Glomerular visceral epithelial cell (primary cell): ENCODE measurements at regions not wholly inside any gene's neighbourhood (a gene's known extent, or its start where the extent isn't known, plus 50 kb on each side); places are given as distances from the start of the nearest gene placed in this dataset.

Experiments
- DNase-seq: peaks from one replicate; pipeline ENCODE4 v3.0.0-alpha.2; 2016; ENCODE audit errors: extremely low spot score

DNA sequence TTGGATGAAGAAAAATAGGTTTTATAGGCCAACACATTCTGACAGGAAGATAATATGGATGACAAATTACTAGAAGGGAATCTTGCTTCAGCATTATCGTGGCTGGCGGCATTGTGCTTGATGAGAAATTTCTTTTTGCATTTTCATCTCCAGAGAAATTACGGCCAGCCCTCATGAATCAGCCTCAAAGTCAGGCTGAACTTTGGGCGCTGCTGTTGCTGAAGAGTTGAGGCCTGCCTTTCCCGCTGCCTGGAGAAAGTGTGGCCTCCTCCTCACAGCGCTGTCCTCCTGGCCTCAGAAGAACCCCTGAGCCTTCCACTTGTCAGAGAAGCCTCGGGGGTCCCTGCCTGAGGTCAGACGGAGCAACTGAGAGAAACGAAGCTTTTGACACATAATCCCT is 272.4 kb upstream of the KCNIP4 start:
- DNase-seq, result no peak

DNA sequence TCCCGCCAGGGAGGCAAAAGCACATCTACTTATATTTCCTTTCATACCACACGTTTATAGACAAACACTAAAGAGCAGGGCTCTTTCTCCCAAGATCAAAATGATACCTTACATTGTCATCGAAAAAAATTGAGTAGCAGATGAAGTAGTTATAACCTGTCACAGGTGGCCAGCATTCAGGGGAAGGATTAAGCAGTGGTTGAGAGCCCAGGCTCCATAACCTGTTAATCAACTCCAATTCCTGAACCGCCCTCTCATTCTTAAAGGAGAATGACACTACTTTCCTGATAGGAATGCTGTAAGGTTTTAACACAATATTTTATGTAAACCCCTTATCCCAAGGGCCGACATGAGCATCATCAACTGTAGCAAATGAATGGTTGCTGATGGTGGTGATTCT is 268.9 kb upstream of the KCNIP4 start:
- no peak for DNase-seq

DNA sequence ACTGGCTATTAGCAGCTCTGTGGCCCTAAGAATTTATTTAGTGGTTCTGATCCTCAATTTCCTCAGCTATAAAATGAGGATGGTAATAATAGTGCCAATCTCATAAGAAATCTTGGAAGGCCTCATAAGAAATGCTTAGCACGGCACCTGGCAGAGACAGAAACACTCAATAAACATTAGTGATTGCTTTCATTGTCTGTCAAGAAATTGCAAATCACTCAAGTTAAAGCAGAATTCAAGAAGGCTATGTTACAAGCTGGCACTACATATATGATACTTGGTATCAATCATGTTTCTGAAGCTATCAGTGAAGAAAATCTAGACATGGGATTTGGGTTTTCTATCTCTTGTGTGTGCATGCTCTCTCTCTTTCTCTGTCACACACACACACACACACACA is 267.7 kb upstream of the KCNIP4 start:
- no peak for DNase-seq

DNA sequence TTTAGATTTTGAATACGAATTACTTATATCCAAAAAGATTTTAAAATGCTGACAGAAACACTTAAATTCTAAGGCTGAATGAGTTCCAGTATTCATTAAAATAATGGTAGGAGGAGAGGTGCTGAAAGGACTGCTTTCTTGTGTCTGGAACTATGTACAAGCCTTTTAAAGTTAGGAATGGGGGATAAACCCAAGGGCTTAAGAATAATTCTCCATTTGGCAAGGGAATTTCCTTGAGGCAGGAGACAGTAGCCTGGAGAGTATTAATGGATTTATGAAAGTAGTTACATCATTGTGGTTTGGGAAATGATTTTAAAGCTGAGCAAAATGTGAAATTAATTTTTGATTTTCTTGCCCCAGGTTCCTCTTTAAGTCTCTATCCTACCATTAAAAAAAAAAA is 266.5 kb upstream of the KCNIP4 start:
- DNase-seq, result no peak

DNA sequence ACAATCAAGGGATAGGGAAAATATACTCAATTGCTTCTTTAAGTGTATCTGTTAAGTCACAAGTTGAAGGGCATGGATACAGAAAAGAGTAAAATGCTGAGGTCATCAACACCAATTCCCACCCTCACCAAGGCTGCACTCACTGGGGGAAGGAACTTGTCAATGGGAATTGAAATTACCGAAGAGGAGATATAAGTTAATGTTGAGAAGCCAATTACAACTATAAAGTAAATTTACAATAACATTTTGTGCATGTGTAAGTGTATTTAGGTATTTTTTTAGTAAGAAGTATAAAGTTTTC is 255.1 kb upstream of the KCNIP4 start:
- no peak for DNase-seq

DNA sequence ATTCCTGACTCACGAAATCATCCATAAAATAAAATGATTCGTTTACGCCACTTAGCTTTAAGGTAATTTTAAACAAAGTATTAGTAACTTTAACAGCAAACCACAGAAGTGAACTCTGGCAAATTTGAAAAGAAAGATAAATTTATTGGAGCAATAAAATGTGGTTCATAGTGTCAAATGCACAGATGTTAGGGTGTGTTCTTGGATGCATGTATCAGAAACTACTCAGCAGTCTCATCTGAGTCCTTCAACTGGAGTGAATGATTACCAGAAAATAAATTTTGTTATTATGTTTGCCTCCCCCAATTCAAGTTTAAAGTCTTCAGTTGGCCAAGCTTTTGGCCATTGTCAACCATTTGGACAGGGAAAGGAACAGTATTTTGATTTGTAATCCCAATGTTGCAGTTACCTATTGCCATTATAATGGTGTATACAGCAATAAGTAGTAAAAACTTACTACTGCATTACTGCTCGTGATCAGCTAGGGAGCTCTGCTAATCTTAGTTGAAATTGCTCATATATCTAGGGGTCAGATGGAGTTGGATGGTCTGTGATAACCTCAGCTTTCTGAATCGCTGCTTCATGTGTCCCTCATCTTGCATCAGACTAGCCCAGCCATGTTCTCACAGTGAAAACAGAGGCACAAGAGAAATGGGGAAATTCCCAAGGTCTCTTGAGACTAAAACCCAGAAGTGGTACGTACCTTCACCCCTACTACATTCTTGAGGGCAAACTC is 254.6 kb upstream of the KCNIP4 start:
- DNase-seq, result no peak

DNA sequence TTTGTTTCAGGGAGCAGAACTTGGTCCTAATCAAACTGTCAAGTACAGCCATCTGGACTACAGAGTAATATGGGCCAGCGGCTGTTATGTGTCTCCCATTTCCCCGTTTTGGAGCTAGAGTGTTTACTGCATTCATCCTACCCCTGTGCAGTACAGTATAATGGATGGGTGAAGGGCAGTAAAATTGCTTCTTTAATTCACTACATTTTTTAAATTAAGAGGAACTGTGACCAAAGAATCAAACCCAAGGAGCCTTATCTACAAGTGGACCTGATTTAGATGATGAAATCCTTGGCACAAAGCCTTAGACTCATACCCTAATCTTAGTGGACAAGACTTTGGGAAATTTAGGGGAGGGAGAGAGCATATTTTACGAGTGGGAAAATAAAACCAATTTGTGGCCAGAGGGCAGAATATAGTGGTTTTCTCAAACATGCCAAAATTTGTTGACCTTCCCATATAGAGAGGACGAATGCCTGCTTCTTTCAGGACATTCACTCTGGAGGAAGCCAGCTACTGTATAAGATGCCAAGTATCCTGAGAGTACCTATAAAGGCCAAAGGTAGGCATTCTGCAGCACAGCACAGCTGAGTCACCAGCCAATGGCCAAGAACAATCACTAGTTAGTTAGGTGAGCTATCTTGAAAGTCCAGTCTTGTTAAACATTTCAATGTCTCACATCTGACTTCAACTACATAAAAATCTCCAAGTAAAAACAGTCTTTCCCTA is 253.8 kb upstream of the KCNIP4 start:
- DNase-seq, result no peak

DNA sequence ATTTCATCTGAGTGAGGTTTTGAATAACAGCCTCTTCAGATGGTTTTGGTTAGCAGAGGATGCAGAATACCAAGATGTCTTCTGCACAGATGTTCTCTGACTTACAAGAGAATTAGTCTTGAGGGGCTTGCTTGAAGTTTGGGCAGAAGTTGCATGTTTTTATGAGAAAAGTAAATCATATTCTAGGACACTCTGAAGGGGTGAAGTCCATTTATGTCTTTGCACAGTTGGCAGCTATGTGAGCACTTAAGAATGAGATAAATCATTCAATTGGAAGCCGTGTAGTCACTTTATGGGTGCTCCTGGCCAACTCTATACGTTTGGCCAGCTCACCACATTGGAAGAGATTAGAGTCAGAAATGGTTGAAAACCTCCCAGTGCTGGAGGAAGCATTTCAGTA is 252.7 kb upstream of the KCNIP4 start:
- DNase-seq, result no peak

DNA sequence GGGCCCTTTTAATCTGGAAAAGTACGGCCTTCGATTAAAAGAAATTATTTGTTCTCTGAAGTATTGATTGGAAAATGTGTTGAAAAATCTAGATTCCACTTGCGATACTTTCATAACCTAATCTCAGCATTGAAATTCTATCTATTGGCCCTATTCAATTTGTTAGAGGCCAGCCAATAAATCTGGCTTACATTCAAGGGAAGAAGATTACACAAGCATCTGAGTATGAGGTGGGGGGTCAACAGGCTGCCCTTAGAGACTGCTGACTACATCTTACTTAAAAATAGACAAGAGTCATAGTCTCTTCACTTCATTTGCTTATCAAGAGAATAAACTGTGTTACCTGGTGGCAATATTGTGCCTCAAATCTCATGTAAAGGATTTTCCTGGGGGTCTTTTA is 248.0 kb upstream of the KCNIP4 start:
- DNase-seq, result no peak

DNA sequence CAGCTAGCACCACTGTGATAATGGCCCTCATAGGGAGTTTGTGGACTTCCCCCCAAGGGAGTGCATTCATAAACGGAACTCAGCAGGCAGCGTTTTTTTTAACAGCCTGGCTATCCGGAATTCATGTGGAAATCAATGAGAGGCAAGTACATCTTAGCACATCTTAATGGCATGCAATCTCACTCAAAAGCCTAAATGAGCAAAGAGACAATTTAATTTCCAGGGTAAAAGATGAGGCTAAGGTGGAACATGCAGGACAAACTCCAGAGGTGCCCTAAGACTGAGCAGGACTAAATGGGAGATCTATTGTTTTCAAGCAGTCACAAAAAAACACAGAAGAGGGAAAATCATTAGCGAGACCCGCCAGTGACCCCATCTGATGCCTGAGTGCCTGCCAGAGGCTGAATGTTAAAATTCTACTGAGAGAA is 243.5 kb upstream of the KCNIP4 start:
- DNase-seq, result peak; percentile 31

DNA sequence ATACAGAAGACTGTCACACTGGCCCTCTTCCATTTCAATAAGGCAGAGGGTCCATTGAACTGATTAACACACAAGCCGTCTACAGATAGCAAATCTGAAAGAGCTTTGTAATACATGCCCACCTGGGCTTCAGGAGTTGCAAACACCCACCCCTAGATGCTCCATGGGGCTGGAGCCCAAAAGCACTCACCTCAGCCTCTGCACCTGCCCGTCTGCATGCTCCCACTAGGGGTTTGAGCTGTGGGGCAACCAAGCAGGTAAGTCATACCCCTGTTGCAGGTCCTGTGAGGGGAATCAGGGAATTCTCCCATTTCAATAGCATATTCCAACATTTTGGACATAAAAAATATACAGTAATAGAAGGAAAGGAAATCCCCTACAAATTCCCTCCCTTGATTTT is 243.0 kb upstream of the KCNIP4 start:
- no peak for DNase-seq

DNA sequence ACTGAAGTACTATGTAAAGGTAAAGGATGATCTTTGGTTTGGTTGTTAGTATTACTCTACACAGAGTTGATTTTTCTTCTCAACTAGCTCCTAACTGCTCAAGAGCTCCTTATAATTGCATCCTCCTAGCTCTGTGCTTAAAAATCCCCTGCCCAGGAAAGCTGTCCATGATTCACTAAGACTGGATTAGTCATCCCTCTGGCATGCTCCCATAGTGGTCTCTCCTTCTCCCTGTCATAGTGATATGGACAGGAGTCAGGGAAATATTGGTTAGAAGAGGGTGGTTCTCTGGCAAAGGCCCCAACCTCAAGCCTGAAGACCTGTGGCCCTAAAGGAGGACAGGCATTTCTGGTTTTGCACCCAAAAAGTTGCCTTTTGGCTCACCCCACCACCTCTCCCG is 242.3 kb upstream of the KCNIP4 start:
- DNase-seq, result peak; percentile 93

DNA sequence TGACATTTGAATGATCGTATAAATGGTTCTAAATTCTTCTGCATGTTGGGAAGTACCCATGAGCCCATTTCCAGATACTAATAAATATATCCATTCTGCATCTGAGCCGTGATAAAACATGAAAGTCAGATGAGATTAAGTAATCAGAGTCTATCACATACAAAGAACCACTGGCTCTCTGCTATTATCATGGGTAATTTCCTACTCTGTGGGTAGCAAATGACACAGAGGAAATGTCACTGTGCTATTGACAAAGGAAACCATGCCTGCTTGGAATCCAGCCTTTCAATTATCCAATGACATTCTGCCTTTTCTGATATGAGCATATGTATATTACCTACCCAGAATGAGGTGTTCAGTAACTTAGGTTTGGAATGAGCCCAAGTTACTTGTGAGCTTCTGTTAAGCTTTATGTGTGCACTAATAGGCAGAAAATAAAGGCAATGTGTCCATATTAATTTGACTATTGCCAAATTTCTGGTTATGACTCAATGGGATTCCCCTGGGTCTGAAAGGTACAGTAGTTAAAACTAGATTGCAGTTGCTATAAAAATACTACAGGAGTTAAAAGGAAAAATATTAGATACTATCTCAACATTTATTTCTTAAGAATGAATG is 238.7 kb upstream of the KCNIP4 start:
- no peak for DNase-seq

DNA sequence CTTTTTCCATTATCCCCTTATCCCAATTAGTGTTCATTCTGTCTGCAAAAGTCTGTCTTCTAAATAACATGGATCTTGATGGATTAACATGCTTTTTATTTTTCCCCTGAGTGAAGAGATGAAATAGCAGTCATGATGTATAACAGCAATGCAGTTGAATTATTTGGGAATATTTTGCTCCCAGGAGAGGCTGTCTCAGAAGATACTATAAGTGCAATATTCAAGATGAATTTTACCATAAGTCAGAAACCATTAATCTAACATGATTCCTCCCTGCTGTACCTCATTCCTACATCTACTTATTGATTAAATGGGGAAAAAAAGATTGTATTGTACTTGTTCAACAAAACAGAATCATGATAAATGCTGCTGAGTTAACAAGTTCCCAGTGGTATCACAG is 233.2 kb upstream of the KCNIP4 start:
- DNase-seq, result no peak

DNA sequence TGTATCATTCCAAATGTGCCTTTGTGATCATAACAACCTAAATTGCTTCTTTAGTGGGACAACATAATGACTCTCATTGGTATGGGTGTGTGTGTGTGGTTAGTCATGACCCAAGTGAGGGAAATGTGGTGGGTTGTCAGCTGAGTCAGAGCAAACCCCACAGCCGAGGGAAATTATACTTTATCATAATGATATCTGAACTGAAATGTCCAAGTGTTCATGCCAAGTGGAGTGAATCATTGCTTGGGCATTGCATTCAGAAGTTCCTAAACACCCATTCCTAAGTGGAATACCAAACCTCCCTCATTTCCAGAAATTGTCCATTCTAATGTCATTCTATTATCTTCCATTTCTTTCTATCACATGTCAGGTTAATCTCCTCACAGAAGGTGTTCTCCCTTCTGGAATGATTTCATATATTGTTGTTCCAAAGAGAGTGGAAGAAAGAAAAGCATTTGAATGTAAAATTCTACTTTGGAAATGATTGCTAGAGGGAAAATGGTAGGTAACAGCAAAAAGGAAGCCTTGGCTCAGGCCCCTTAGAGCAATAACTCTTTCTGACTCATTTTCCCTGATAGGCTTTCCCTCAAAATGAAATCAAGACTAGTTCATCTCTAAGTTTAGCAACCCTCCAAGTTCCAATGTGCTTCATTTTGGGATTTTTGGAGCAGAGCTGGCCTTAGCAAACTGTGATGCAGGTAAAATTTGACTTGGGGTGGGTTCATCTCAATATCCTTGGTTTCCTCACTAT is 230.7 kb upstream of the KCNIP4 start:
- peak; percentile 88 for DNase-seq

DNA sequence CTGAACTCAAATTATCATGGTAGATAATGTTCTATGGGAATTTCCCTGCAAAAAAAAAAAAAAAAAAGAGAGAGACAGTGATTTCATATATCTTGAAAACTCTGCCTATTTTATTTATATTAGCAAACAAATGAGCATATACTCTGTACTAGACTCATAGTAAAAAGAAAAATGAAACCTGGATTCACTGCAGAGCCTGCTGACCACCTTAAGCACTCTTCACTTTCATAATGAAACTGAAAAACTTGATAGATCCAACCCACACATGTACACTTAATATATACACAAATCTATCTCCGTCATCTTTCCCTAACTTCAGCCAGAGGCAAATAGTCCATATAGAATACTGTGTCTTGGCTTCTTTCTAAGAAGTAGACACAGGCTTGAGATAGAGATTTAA is 226.1 kb upstream of the KCNIP4 start:
- DNase-seq, result no peak

DNA sequence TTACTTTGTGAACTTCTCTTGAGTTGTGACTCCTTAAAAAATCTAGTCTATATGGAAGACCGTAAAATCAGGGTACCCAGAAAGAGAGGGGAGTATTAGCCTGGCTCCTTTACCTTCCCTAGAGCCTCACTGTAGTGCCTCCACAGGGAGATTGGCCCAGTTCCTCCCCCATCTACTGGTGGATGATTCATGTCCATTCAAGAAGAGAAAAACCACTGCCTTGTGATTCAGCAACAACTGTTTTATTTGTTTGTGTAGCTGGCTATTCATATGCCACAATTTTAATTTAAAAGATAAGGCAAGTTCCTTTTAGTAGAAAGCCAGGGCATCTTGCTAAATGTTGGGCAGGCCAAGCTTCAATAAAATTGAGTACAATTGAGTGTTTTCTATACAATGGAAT is 221.8 kb upstream of the KCNIP4 start:
- peak; percentile 45 for DNase-seq

DNA sequence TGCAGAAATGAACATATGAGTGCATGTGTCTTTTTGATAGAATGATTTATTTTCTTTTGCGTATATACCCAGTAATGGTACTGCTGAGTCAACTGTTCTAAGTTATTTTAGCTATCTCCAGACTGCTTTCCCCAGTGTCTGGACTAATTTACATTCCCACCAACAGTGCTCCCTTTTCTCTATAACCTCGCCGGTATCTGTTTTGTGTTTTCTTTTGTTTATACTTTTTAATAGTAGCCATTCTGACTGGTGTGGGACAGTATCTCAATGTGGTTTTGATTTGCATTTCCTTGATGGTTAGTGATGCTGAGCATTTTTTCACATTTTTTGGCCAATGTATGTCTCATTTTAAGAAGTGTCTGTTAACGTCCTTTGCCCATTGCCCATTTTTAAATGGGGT is 218.6 kb upstream of the KCNIP4 start:
- no peak for DNase-seq

DNA sequence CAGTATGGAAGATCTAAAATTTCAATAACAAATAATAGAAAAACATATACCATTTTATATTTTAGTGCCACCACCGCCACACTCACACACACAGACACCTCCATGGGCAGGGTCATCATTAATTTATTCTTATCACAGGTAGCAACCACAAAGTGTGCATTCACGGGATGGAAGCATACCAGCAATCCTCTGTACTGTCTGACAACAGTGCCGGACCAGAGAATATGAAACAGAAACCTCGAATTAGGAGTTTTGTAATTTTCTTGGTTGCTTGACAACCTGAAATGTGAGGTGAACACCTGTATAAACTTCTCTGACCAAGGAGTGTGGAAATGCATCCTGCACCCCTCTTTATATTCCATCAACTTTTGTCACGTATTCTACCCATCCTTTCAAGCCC is 213.9 kb upstream of the KCNIP4 start:
- DNase-seq, result no peak

DNA sequence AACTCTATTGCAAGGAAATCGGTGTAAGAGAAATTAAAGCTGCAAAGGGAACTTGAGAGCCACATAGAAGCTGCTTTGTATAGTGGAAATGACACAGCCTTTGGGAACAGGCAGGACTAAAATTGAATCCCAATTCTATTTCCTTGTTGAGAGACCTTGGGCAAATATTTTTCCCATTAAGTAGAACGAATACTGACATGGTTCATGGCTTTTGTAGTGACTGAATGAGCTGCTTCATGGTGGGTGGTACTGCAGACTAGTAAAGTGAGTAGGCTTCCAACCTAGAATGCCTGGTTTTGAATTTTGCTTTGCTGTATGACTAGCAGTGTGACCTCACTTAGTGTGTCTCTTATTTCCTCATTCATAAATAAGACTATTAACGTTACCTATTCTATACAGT is 182.2 kb upstream of the KCNIP4 start:
- no peak for DNase-seq

DNA sequence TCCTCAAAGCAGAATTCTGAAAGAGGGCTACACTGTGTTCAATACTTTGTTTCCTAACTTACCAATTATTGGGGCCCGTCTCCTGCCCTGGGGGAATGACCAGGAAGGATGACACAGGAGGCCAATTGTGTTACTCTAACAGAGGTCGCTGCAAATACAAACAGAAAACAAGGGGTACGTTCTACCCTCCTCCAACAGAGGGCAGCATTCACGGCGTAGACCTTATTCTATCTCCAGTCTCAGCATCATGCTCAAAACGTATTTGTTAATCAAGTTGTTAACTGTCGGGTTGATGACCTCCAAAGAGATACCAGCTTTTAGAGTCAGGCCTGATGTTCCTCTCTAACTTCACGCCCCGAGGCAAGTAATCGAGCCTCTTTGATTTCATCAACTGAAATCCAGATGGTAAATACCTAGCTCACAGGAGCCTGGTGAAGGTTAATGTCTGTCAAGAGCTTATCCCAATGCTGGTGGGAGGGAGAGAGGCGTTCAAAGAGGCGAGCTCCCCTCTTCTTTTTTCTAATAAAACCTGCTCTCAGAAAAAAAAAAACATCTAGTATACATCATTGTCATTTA is 181.0 kb upstream of the KCNIP4 start:
- peak; percentile 46 for DNase-seq

DNA sequence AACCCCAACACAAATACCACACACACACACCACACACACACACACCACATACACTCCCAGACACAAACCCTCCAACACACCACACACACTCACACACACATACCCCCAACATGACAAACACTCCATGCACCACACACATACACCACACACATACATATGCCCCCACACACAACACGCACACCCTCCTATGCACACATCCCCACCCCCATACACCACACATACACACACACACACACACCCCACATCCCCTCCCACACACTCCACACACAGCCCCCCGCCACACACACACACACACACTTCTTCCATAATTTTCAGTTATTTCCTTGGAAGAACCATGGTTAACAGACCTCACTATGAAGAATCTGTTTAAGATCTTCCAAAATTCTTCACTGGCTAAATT is 173.5 kb upstream of the KCNIP4 start:
- DNase-seq, result no peak
